K562 (cell line): ENCODE measurements at regions not wholly inside any gene's neighbourhood (a gene's known extent, or its start where the extent isn't known, plus 50 kb on each side); places are given as distances from the start of the nearest gene placed in this dataset.

Experiments
- ATAC-seq: fragments of 200-7000 bp; cut with Tn5 transposase; 3 replicates; pipeline ENCODE4 v1.9.1; 2020; ENCODE audit warnings: moderate library complexity
- BruUV-seq: library from RNA; stranded (reverse); fragments of 400-500 nt; replicated peaks from 2 replicates; lab custom pipeline; 2021; lab: Mats Ljungman, UMichigan
- CTCF ChIA-PET: fragments of 300-600 bp; formaldehyde crosslinking; extraction: SDS; loops from one replicate; lab custom pipeline; 2021; ENCODE audit warnings: low intra/inter-chr PET ratio; lab: Yijun Ruan, JAX
- POLR2A ChIA-PET: fragments of 300-600, 350-650 bp; sonication (Branson Sonifier 250); formaldehyde crosslinking; extraction: SDS; loops from one replicate; lab custom pipeline; 2021; ENCODE audit warnings: antibody characterized with exemption, inconsistent platforms; lab: Yijun Ruan, JAX
- DNase-seq, 4 experiments: peaks; one replicate each; pipeline versions ENCODE4 v3.0.0 to v3.0.0-alpha.2; 2011 to 2018; ENCODE audit warnings: low spot score in 3 of 4, mixed read lengths in 3 of 4; ENCODE audit errors: extremely low read depth in 1 of 4
- FAIRE-seq: peaks from 2 replicates; lab custom pipeline; 2011; peaks lifted over from hg19 to GRCh38; lab: Jason Lieb, UNC
- H2AFZ ChIP-seq: 2 replicates; pipeline ENCODE4 v1.6.0; 2011; ENCODE audit warnings: low read depth, low read length, control low read depth, inconsistent platforms
- H3K27ac ChIP-seq: fragments of 200-600 bp; 3 replicates; pipeline ENCODE4 v1.8.0; 2011; ENCODE audit warnings: low read depth, mild to moderate bottlenecking, control low read depth, inconsistent platforms, low read length, moderate library complexity, mixed read lengths; ENCODE audit errors: extremely low read depth
- H3K27me3 ChIP-seq, 2 experiments: fragments of 300-600 bp in 1 of 2; 2 replicates in 1 of 2; 3 replicates in 1 of 2; pipeline versions ENCODE4 v1.6.0 to v1.8.0; 2011; ENCODE audit warnings: inconsistent platforms in 2 of 2, low read length in 2 of 2, mild to moderate bottlenecking in 1 of 2, mixed read lengths in 1 of 2, moderate library complexity in 1 of 2; ENCODE audit not compliant: control insufficient read depth in 2 of 2, insufficient read depth in 2 of 2
- H3K36me3 ChIP-seq: fragments of 300-600 bp; 3 replicates; pipeline ENCODE4 v1.8.0; 2011; ENCODE audit warnings: mild to moderate bottlenecking, low read length, inconsistent platforms; ENCODE audit not compliant: control insufficient read depth, insufficient read depth
- H3K4me1 ChIP-seq, 2 experiments: fragments of 200-600 bp in 1 of 2; replicated peaks in 1 of 2; 2 replicates in 1 of 2; 3 replicates in 1 of 2; pipeline versions ENCODE4 v1.5.1 to v1.8.0; 2011; ENCODE audit warnings: inconsistent platforms in 2 of 2, low read length in 2 of 2, mild to moderate bottlenecking in 1 of 2, mixed read lengths in 1 of 2, moderate library complexity in 1 of 2; ENCODE audit not compliant: control insufficient read depth in 2 of 2, insufficient read depth in 2 of 2
- H3K4me2 ChIP-seq: 2 replicates; pipeline ENCODE4 v1.6.1; 2011; ENCODE audit warnings: low read length, control low read depth, inconsistent platforms, mixed read lengths; ENCODE audit not compliant: insufficient read depth
- H3K4me3 ChIP-seq: fragments of 200-600 bp; sonication (generic), shearing (Covaris generic); 2 replicates; pipeline ENCODE4 v1.5.1; 2016; ENCODE audit warnings: control low read depth, inconsistent platforms
- H3K79me2 ChIP-seq: fragments of 200-600 bp; 3 replicates; pipeline ENCODE4 v1.8.0; 2011; ENCODE audit warnings: low read length, inconsistent platforms; ENCODE audit not compliant: control insufficient read depth, insufficient read depth
- H3K9ac ChIP-seq, 2 experiments: 2 replicates each; pipeline versions ENCODE4 v1.6.0 to v1.6.1; 2011; ENCODE audit warnings: low read depth in 2 of 2, low read length in 2 of 2, control low read depth in 1 of 2, inconsistent platforms in 1 of 2, mild to moderate bottlenecking in 1 of 2, mixed read lengths in 1 of 2; ENCODE audit not compliant: insufficient read depth in 1 of 2
- H3K9me1 ChIP-seq: one replicate; pipeline ENCODE4 v1.6.0; 2011; ENCODE audit warnings: inconsistent platforms, mild to moderate bottlenecking, low read length, moderate library complexity; ENCODE audit not compliant: control insufficient read depth, insufficient read depth
- H3K9me3 ChIP-seq: replicated peaks from 2 replicates; pipeline ENCODE4 v1.5.1; 2011; ENCODE audit warnings: low read depth, low read length, inconsistent platforms; ENCODE audit not compliant: control insufficient read depth, insufficient read depth
- H4K20me1 ChIP-seq: replicated peaks from 2 replicates; pipeline ENCODE4 v1.6.1; 2011; ENCODE audit warnings: low read length, inconsistent platforms, mixed read lengths; ENCODE audit not compliant: control insufficient read depth, insufficient read depth
- FOXA3 ChIP-seq, 2 experiments: fragments of 450-650 bp in 1 of 2; sonication (generic) in 1 of 2; formaldehyde crosslinking; IDR thresholded peaks in 1 of 2; conservative IDR thresholded peaks in 1 of 2; 2 replicates each; pipeline versions ENCODE4 v1.4.0 to v1.8.0; 2020 to 2022; ENCODE audit warnings: mild to moderate bottlenecking in 2 of 2, missing genetic modification reagents in 1 of 2
- ZNF311 ChIP-seq: fragments of 250-450 bp; sonication (Bioruptor Pico); IDR thresholded peaks from 2 replicates; pipeline ENCODE4 v1.4.0; 2020; ENCODE audit warnings: mild to moderate bottlenecking, moderate library complexity
- ZNF316 ChIP-seq: fragments of 450-650 bp; IDR thresholded peaks from 2 replicates; pipeline ENCODE4 v1.6.1; 2016
- WGBS: fragments of 100-300 bp; shearing (Covaris generic); methylation state at CpG from one replicate; pipeline ENCODE4 v1.1.6; 2016; ENCODE audit warnings: low coverage, mixed read lengths; ENCODE audit not compliant: insufficient coverage; ENCODE audit errors: missing lambda C conversion rate; 5-methylcytosine and 5-hydroxymethylcytosine counted together
- in situ Hi-C: fragments of 300-500 bp; cut with MboI; formaldehyde crosslinking; loops from 4 replicates; pipeline ENCODE4 v1.15.0; 2018; ENCODE audit warnings: inconsistent platforms, mixed read lengths
- intact Hi-C: fragments of 100-400 bp; cut with micrococcal nuclease; formaldehyde crosslinking; loops from 2 replicates; pipeline ENCODE4 v1.14.2; 2022

- no peak for TF ChIP-seq FOXA3 (CRISPR knock-in tag; conservative IDR thresholded peaks at IDR 0.05 in 1 of 2, IDR thresholded peaks at IDR 0.05 in 1 of 2)
- TF ChIP-seq, all 486 proteins: peak for 0
Observed at GRCh38 chr2:238595750-238596570, 169.2 kb downstream of the ASB1 start (continued).

- Histone ChIP-seq H4K20me1 (no peaks in the 10 kb centered on the region; the same call in 1 of the 2 replicates), H3K4me2 (no peak overlapping the region), H3K27me3 (peaks cover 5 to 52% of the 10 kb centered on the region in 2 experiments; a peak in 3 of 5 replicates), H3K4me1 (no peaks in the 10 kb centered on the region), H3K9ac (no peak overlapping the region), H3K9me3 (no peaks in the 10 kb centered on the region), H3K79me2 (no peaks in the 10 kb centered on the region), H3K9me1 (no peaks in the 10 kb centered on the region), H3K36me3 (no peaks in the 10 kb centered on the region), H3K27ac (no peak overlapping the region), H2AFZ (no peak overlapping the region), H3K4me3 (no peak overlapping the region)
- WGBS, result 2% methylated on average over 18 of the region's 24 CpGs
- ChIA-PET CTCF (no interaction called here), POLR2A (interaction anchor here (0.6 kb wide), 2 partner anchors 227 to 325 kb away, joined by 3 to 4 read pairs; no protein-coding TSS in a partner anchor)
- in situ Hi-C loops (no loop called here), intact Hi-C loops (no loop called here)
- FAIRE-seq (no peak), ATAC-seq (no peak), DNase-seq (no peak)
- no TSS peak for BruUV-seq
- no peak for TF ChIP-seq ZNF311 (CRISPR knock-in tag)
- peak; percentile 22; the same call in 1 of the 2 replicates for TF ChIP-seq ZNF316
Observed at GRCh38 chr2:238596571-238597551, 170.1 kb downstream of the ASB1 start.
